ENCODE measurements at regions not wholly inside any gene's neighbourhood (a gene's known extent, or its start where the extent isn't known, plus 50 kb on each side); places are given as distances from the start of the nearest gene placed in this dataset.
A peak's percentile ranks its signal among the peaks of the same experiment; 100 is the strongest.

DNA sequence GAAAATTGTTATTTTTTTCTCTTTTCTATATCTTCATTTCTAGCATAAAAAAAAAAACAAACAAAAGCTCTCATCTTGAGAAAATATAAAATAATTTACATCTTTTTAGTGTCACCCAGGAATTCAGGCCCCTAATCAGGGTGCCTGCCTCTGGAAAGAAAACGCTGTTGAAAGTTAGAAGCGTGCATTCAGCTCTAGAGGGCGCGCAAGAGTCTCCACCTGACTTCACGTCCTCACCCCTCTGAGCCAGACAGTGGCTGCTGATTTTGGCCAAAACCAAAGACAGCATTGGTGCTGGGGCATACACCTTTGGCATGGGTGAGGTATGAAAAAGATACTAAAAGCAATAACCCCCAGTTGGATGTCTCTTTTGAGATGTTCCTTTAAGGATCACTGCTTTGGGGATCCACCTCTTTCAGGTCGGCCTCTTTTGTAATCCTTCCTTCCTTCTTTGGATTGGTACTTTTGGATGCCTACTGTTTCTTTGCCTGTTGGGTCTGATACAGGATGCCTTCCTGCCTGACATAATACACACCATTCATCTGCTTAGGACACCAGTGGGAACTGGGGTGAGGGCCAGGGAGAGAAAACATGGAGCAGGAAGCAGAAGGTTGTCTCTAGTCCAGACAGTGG is 77.6 kb upstream of the CHRM3 start:
- H3K4me1 Mint-ChIP-seq: peaks cover 24% of the 10 kb centered on the region
- DNase-seq (ENCODE audit: low spot score in 2 of 2, unreplicated experiment in 2 of 2): peak in 1 of 2 experiments; percentile 50
- no peak overlapping the region for H3K4me3 Mint-ChIP-seq

DNA sequence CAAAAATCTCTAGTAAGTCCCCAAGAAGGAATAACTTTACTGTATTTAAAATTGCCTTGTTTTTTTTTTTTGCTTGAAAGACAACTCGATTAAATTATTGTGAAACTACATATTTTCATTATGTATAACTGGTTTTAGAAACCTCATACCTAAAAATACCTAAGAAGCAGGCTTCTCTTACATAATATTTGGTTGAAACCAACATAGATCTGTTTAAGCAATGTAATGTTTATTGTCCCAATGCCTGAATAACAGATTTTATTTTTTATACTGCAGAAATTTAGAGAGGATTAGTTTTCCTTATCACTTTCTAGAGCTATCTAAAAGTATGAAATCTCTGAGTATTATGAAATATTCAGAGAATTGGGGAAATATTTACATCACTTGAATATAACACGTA is 78.5 kb upstream of the CHRM3 start:
- Mint-ChIP-seq H3K4me3 (no peak overlapping the region), H3K36me3 (no peaks in the 10 kb centered on the region), H3K27me3 (ENCODE audit: low read depth) (no peaks in the 10 kb centered on the region), H3K27ac (peak overlapping the region; percentile 53), H3K9me3 (no peaks in the 10 kb centered on the region), H3K4me1 (peaks cover 24% of the 10 kb centered on the region)
- TF ChIP-seq, protein P1, sequence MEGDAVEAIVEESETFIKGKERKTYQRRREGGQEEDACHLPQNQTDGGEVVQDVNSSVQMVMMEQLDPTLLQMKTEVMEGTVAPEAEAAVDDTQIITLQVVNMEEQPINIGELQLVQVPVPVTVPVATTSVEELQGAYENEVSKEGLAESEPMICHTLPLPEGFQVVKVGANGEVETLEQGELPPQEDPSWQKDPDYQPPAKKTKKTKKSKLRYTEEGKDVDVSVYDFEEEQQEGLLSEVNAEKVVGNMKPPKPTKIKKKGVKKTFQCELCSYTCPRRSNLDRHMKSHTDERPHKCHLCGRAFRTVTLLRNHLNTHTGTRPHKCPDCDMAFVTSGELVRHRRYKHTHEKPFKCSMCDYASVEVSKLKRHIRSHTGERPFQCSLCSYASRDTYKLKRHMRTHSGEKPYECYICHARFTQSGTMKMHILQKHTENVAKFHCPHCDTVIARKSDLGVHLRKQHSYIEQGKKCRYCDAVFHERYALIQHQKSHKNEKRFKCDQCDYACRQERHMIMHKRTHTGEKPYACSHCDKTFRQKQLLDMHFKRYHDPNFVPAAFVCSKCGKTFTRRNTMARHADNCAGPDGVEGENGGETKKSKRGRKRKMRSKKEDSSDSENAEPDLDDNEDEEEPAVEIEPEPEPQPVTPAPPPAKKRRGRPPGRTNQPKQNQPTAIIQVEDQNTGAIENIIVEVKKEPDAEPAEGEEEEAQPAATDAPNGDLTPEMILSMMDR (IDR thresholded peaks at IDR 0.05; ENCODE audit: unreplicated experiment): no peak
- no peak for DNase-seq (ENCODE audit: low spot score in 2 of 2, unreplicated experiment in 2 of 2)

More for the DNA sequence above, 77.6 kb upstream of the CHRM3 start:
- Mint-ChIP-seq H3K9me3 (no peaks in the 10 kb centered on the region), H3K36me3 (no peaks in the 10 kb centered on the region), H3K27me3 (ENCODE audit: low read depth) (no peaks in the 10 kb centered on the region), H3K27ac (no peak overlapping the region)
- TF ChIP-seq, protein P1 (IDR thresholded peaks at IDR 0.05; ENCODE audit: unreplicated experiment): peak; percentile 28

DNA sequence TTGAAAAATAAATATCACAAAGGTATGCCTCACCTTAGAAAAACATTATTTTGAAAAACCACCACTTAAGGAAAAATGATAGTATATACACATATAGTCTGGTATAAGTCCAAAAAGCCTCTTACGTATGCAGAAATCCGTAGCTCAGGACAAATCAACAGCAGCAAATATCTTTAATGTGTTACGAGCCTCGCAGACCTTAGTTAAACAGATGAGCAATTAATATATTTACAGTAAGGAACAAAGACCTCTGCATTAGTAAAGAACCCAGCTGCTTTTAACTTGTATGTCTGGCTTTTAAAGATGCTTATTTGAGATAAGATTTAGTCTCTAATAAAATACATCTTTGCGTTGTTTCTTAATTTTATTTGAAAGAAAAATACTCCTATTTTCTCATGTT is 79.9 kb upstream of the CHRM3 start:
- Mint-ChIP-seq H3K36me3 (no peaks in the 10 kb centered on the region), H3K4me3 (peak overlapping the region; percentile 19), H3K4me1 (peaks cover 28% of the 10 kb centered on the region), H3K27ac (no peak overlapping the region), H3K27me3 (ENCODE audit: low read depth) (no peaks in the 10 kb centered on the region), H3K9me3 (no peaks in the 10 kb centered on the region)
- DNase-seq (ENCODE audit: low spot score in 2 of 2, unreplicated experiment in 2 of 2): no peak
- TF ChIP-seq, protein P1 (IDR thresholded peaks at IDR 0.05; ENCODE audit: unreplicated experiment): no peak

DNA sequence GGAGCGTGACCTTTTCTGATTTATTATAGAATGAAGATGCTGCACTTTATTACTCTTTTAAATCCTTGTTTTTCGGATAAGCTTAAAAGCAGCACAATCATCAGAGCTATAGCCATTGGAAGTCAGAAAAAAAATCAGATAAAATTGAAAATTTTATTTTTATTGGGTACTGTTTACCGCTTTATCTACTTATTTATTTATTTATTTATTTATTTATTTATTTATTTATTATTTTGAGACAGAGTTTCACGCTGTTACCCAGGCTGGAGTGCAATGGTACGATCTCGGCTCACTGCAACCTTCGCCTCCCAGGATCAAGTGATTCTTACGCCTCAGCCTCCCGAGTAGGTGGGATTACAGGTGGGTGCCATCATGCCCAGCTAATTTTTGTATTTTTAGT is 83.1 kb upstream of the CHRM3 start:
- Mint-ChIP-seq H3K27ac (no peak overlapping the region), H3K4me3 (no peak overlapping the region), H3K36me3 (no peaks in the 10 kb centered on the region), H3K27me3 (ENCODE audit: low read depth) (no peaks in the 10 kb centered on the region), H3K4me1 (peaks cover 23% of the 10 kb centered on the region), H3K9me3 (no peaks in the 10 kb centered on the region)
- TF ChIP-seq, protein P1 (IDR thresholded peaks at IDR 0.05; ENCODE audit: unreplicated experiment): no peak
- DNase-seq (ENCODE audit: low spot score in 2 of 2, unreplicated experiment in 2 of 2): no peak

DNA sequence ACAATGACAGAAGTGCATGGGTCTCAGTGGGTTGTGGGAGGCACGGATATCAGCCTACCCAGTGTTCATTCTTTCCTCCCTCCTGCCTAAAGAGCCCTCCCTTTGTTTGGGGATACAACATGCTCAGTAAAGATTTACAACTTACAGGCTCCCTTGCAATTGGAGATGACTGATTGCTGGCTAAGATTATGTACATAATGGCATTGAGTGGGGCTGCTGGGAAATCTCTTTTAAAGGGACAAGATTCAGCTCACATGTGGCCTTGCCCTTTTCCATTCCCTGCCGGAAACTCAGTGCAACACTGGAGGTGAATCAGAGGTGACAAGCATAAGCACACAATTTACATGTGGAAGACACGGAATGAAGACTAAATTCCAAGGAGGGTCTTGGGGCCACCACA is 83.7 kb upstream of the CHRM3 start:
- Mint-ChIP-seq H3K27me3 (ENCODE audit: low read depth) (no peaks in the 10 kb centered on the region), H3K36me3 (no peaks in the 10 kb centered on the region), H3K9me3 (no peaks in the 10 kb centered on the region), H3K4me1 (peaks cover 20% of the 10 kb centered on the region), H3K4me3 (no peak overlapping the region), H3K27ac (no peak overlapping the region)
- no peak for DNase-seq (ENCODE audit: low spot score in 2 of 2, unreplicated experiment in 2 of 2)
- TF ChIP-seq, protein P1 (IDR thresholded peaks at IDR 0.05; ENCODE audit: unreplicated experiment): no peak

DNA sequence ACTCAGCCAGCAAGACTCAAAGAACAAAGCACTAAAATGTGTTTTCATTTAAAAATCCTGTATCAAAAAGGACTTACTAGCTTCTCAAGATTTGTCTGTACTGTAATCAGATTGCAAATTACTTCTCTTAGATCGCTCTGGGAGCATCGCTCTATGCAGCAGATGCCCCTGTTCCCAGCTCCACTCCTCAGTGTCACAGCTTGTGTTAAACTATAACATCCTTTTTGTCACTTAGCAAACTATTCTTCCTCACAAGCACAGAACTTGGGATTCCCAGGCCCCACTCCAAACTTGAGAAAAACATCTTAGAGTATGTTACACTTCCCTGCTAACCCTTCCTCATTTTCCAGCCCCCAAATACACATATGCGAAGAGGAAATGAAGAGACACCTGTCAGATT is 85.1 kb upstream of the CHRM3 start:
- no peak overlapping the region for H3K4me3 Mint-ChIP-seq
- H3K27ac Mint-ChIP-seq: no peak overlapping the region
- DNase-seq (ENCODE audit: low spot score in 2 of 2, unreplicated experiment in 2 of 2): no peak
- TF ChIP-seq, protein P1 (IDR thresholded peaks at IDR 0.05; ENCODE audit: unreplicated experiment): no peak
- H3K27me3 Mint-ChIP-seq (ENCODE audit: low read depth): no peaks in the 10 kb centered on the region
- H3K9me3 Mint-ChIP-seq: no peaks in the 10 kb centered on the region
- no peaks in the 10 kb centered on the region for H3K36me3 Mint-ChIP-seq
- peaks cover 9% of the 10 kb centered on the region for H3K4me1 Mint-ChIP-seq

Measured in mesothelial cell of epicardium (in vitro differentiated cells).